NCI-H526 (cell line): ENCODE measurements at regions not wholly inside any gene's neighbourhood (a gene's known extent, or its start where the extent isn't known, plus 50 kb on each side); places are given as distances from the start of the nearest gene placed in this dataset.
"Not testable (repeated sequence)": the region's sequence is repeated elsewhere in the genome, so short reads cannot be mapped to it uniquely, and the experiment has no call there.

Source experiments
- DNase-seq, 2 experiments: peaks; one replicate each; lab custom pipeline; 2025; lab: John Stamatoyannopoulos, UW

- no peak for DNase-seq
Observed at GRCh38 chr1:80305466-80305865, 1298.9 kb upstream of the ADGRL4 start.

GRCh38 chr1:80293818-80294217 lies 1287.3 kb upstream of the ADGRL4 start:
- DNase-seq, result no peak

GRCh38 chr1:80288750-80289149 lies 1282.2 kb upstream of the ADGRL4 start:
- not testable (repeated sequence) for DNase-seq

GRCh38 chr1:80282536-80282935 lies 1276.0 kb upstream of the ADGRL4 start:
- no peak for DNase-seq

- no peak for DNase-seq
Observed at GRCh38 chr1:80278936-80279335, 1272.4 kb upstream of the ADGRL4 start.

GRCh38 chr1:80274256-80274655 lies 1267.7 kb upstream of the ADGRL4 start:
- DNase-seq, result no peak

- no peak for DNase-seq
Observed at GRCh38 chr1:80272495-80272894, 1266.0 kb upstream of the ADGRL4 start.

GRCh38 chr1:80258659-80259058 lies 1252.1 kb upstream of the ADGRL4 start:
- no peak for DNase-seq

GRCh38 chr1:80251591-80251990 lies 1245.1 kb upstream of the ADGRL4 start:
- DNase-seq, result no peak

GRCh38 chr1:80251171-80251570 lies 1244.6 kb upstream of the ADGRL4 start:
- no peak for DNase-seq

- DNase-seq, result no peak
Observed at GRCh38 chr1:80250573-80251168, 1244.1 kb upstream of the ADGRL4 start.

GRCh38 chr1:80249699-80250098 lies 1243.2 kb upstream of the ADGRL4 start:
- DNase-seq, result no peak

GRCh38 chr1:80248886-80249285 lies 1242.4 kb upstream of the ADGRL4 start:
- DNase-seq, result no peak

- no peak for DNase-seq
Observed at GRCh38 chr1:80245813-80246212, 1239.3 kb upstream of the ADGRL4 start.

- no peak for DNase-seq
Observed at GRCh38 chr1:80244372-80244771, 1237.8 kb upstream of the ADGRL4 start.

GRCh38 chr1:80241566-80241965 lies 1235.0 kb upstream of the ADGRL4 start:
- no peak for DNase-seq

- no peak for DNase-seq
Observed at GRCh38 chr1:80225510-80225909, 1219.0 kb upstream of the ADGRL4 start.

GRCh38 chr1:80221319-80221718 lies 1214.8 kb upstream of the ADGRL4 start:
- no peak for DNase-seq

GRCh38 chr1:80218112-80218511 lies 1211.6 kb upstream of the ADGRL4 start:
- peak; percentile 31 to 67 for DNase-seq

- peak; percentile 41 to 73 for DNase-seq
Observed at GRCh38 chr1:80217377-80217986, 1211.0 kb upstream of the ADGRL4 start.

- no peak for DNase-seq
Observed at GRCh38 chr1:80214888-80215540, 1208.5 kb upstream of the ADGRL4 start.

- DNase-seq, result no peak
Observed at GRCh38 chr1:80212948-80213347, 1206.4 kb upstream of the ADGRL4 start.

GRCh38 chr1:80211691-80212380 lies 1205.3 kb upstream of the ADGRL4 start:
- no peak for DNase-seq
